ENCODE measurements at regions not wholly inside any gene's neighbourhood (a gene's known extent, or its start where the extent isn't known, plus 50 kb on each side); places are given as distances from the start of the nearest gene placed in this dataset.
A peak's percentile ranks its signal among the peaks of the same experiment; 100 is the strongest.

GRCh38 chr15:47386459-47386858 is 330.8 kb upstream of the SEMA6D start:
- Histone ChIP-seq H3K9ac (ENCODE audit: low read depth, low read length) (no peak overlapping the region), H2BK20ac (ENCODE audit: low read depth, low read length) (no peak overlapping the region), H3K79me1 (ENCODE audit: low read depth in 1 of 2, low read length in 2 of 2) (no peaks in the 10 kb centered on the region), H2BK15ac (ENCODE audit: low read depth, low read length) (no peak overlapping the region), H3K56ac (ENCODE audit: extremely low read depth, insufficient read depth, low read length) (no peak overlapping the region), H3K4me2 (ENCODE audit: low read depth, low read length) (no peak overlapping the region), H3K27ac (ENCODE audit: insufficient read depth, low read length) (no peak overlapping the region), H3K14ac (replicated peaks; ENCODE audit: low read depth, low read length) (no peak overlapping the region), H4K20me1 (ENCODE audit: insufficient read depth, low read length) (no peaks in the 10 kb centered on the region), H2AK5ac (ENCODE audit: low read depth, low read length) (no peak overlapping the region), H2AK9ac (replicated peaks; ENCODE audit: low read depth, low read length, poor library complexity) (no peak overlapping the region), H3K27me3 (ENCODE audit: control insufficient read depth, insufficient read depth, low read length) (no peaks in the 10 kb centered on the region), H3K36me3 (ENCODE audit: control insufficient read depth, insufficient read depth, low read length) (no peaks in the 10 kb centered on the region), H3K4me1 (ENCODE audit: control insufficient read depth, insufficient read depth, low read length) (peaks cover 11% of the 10 kb centered on the region), H2BK120ac (ENCODE audit: low read depth, low read length) (peak overlapping the region; percentile 10; the same call in 1 of the 2 replicates), H2AFZ (replicated peaks; ENCODE audit: low read length, poor library complexity) (no peak overlapping the region), H3K4me3 (ENCODE audit: insufficient read depth, low read depth, low read length) (no peak overlapping the region), H3K4ac (ENCODE audit: low read depth, low read length) (peak overlapping the region; percentile 25; the same call in 1 of the 2 replicates), H3K9me1 (ENCODE audit: insufficient read depth, low read length) (peaks cover 5% of the 10 kb centered on the region), H4K5ac (ENCODE audit: low read depth, low read length) (no peak overlapping the region), H2BK5ac (ENCODE audit: low read depth, low read length, poor library complexity, severe bottlenecking) (no peak overlapping the region), H3K9me3 (ENCODE audit: control insufficient read depth, insufficient read depth, low read length) (no peaks in the 10 kb centered on the region), H3K23ac (ENCODE audit: low read depth, low read length) (no peak overlapping the region), H3K18ac (ENCODE audit: low read depth, low read length) (no peak overlapping the region), H4K8ac (ENCODE audit: low read depth in 2 of 2, low read length in 2 of 2) (no peak overlapping the region), H4K91ac (ENCODE audit: insufficient read depth, low read depth, low read length) (no peak overlapping the region)
- DNase-seq, result no peak
- 100% methylated on average over 2 of the region's 5 CpGs; no CpG with 5 or more reads in 1 of the 2 experiments for WGBS, 2 experiments (ENCODE audit: extremely low coverage in 2 of 2, insufficient read length in 1 of 2)
- intact Hi-C loops (cut with micrococcal nuclease) (no loop called here), in situ Hi-C loops (cut with MboI; ENCODE audit: low sequenced_read_pairs) (no loop called here), dilution Hi-C loops (cut with HindIII; ENCODE audit: low sequenced_read_pairs, unreplicated experiment) (no loop called here)
- ChIA-PET POLR2A (ENCODE audit: unreplicated experiment) (interaction anchor here (0.5 kb wide), 1 partner anchor 10 kb away, joined by 5 read pairs; no protein-coding TSS in a partner anchor), CTCF (no interaction called here)
- no TSS peak for BruUV-seq (replicated peaks)
- ATAC-seq (ENCODE audit: low read depth), result no peak
- TF ChIP-seq CEBPB (IDR thresholded peaks at IDR 0.05; ENCODE audit: low read depth, low read length) (no peak), RAD21 (IDR thresholded peaks at IDR 0.05; ENCODE audit: low read length) (no peak), MAFK (IDR thresholded peaks at IDR 0.05; ENCODE audit: low read depth, low read length) (no peak), NFE2L2 (IDR thresholded peaks at IDR 0.05; ENCODE audit: low read depth, low read length) (no peak), MAZ (IDR thresholded peaks at IDR 0.05; ENCODE audit: borderline replicate concordance, low read depth, low read length) (no peak), RFX5 (IDR thresholded peaks at IDR 0.05; ENCODE audit: low read depth, low read length) (no peak), POLR2A (IDR thresholded peaks at IDR 0.05; ENCODE audit: low read depth, low read length) (no peak), BHLHE40 (IDR thresholded peaks at IDR 0.05; ENCODE audit: low read depth, low read length) (no peak), RCOR1 (IDR thresholded peaks at IDR 0.05; ENCODE audit: insufficient replicate concordance, low read length) (no peak), CHD1 (IDR thresholded peaks at IDR 0.05; ENCODE audit: low read depth, low read length) (no peak), SMC3 (IDR thresholded peaks at IDR 0.05; ENCODE audit: low read depth, low read length) (no peak), MXI1 (IDR thresholded peaks at IDR 0.05; ENCODE audit: borderline replicate concordance, low read depth, low read length) (no peak)
- TF ChIP-seq, protein P1, sequence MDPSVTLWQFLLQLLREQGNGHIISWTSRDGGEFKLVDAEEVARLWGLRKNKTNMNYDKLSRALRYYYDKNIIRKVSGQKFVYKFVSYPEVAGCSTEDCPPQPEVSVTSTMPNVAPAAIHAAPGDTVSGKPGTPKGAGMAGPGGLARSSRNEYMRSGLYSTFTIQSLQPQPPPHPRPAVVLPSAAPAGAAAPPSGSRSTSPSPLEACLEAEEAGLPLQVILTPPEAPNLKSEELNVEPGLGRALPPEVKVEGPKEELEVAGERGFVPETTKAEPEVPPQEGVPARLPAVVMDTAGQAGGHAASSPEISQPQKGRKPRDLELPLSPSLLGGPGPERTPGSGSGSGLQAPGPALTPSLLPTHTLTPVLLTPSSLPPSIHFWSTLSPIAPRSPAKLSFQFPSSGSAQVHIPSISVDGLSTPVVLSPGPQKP (IDR thresholded peaks at IDR 0.05; ENCODE audit: borderline replicate concordance, low read depth, low read length), result no peak

All from IMR-90 (cell line).